ENCODE measurements at regions not wholly inside any gene's neighbourhood (a gene's known extent, or its start where the extent isn't known, plus 50 kb on each side); places are given as distances from the start of the nearest gene placed in this dataset.

- H2AFZ ChIP-seq (ENCODE audit: insufficient read depth, low read depth, low read length, poor library complexity, severe bottlenecking): no peak overlapping the region
- intact Hi-C loops (cut with micrococcal nuclease): no loop called here
- Mint-ChIP-seq H3K4me3 (no peak overlapping the region), H3K4me1 (no peaks in the 10 kb centered on the region), H3K27ac (no peak overlapping the region), H3K27me3 (ENCODE audit: low read depth in 3 of 3) (no peaks in the 10 kb centered on the region), H3K9me3 (peaks cover 0 to 6% (median 2%) of the 10 kb centered on the region in 7 donors), H3K36me3 (no peaks in the 10 kb centered on the region)
- DNase-seq: no peak
- TF ChIP-seq CTCF (IDR thresholded peaks at IDR 0.05): no peak
- no peak overlapping the region for H3K9ac ChIP-seq (ENCODE audit: insufficient read depth, low read length, poor library complexity, severe bottlenecking)
- H3K9me3 ChIP-seq (replicated peaks in 1 of 2; ENCODE audit: control insufficient read depth in 1 of 2, insufficient read depth in 1 of 2, low read length in 2 of 2): no peaks in the 10 kb centered on the region
- H3K27ac ChIP-seq (ENCODE audit: low read depth in 1 of 2, low read length in 2 of 2): no peak overlapping the region
- no peaks in the 10 kb centered on the region for H3K27me3 ChIP-seq (ENCODE audit: control insufficient read depth in 2 of 2, insufficient read depth in 2 of 2, low read length in 2 of 2)
- no peaks in the 10 kb centered on the region for H3K4me1 ChIP-seq (ENCODE audit: control insufficient read depth in 1 of 2, insufficient read depth in 2 of 2, low read length in 2 of 2)
- H3K36me3 ChIP-seq (replicated peaks in 1 of 2; ENCODE audit: control insufficient read depth in 1 of 2, insufficient read depth in 2 of 2, low read length in 2 of 2): no peaks in the 10 kb centered on the region
- no peak overlapping the region for H3K4me3 ChIP-seq (replicated peaks in 1 of 3; ENCODE audit: low read depth in 2 of 3, low read length in 3 of 3)
- H3K4me2 ChIP-seq (replicated peaks; ENCODE audit: extremely low read depth, low read length, poor library complexity, severe bottlenecking): no peak overlapping the region
- no peaks in the 10 kb centered on the region for H4K20me1 ChIP-seq (ENCODE audit: insufficient read depth, low read length)
- no CpG with 5 or more reads among the region's 1 CpG for WGBS (ENCODE audit: insufficient coverage)
- H3K79me2 ChIP-seq (ENCODE audit: insufficient read depth, low read length): no peaks in the 10 kb centered on the region
Observed at GRCh38 chr2:187878112-187878511, 323.9 kb upstream of the TFPI start.

GRCh38 chr2:187879491-187879890 lies 325.3 kb upstream of the TFPI start:
- TF ChIP-seq CTCF (IDR thresholded peaks at IDR 0.05): no peak
- H3K4me2 ChIP-seq (replicated peaks; ENCODE audit: extremely low read depth, low read length, poor library complexity, severe bottlenecking): no peak overlapping the region
- DNase-seq: no peak
- Mint-ChIP-seq H3K27me3 (ENCODE audit: low read depth in 3 of 3) (no peaks in the 10 kb centered on the region), H3K9me3 (peaks cover 0 to 6% (median 2%) of the 10 kb centered on the region in 7 donors), H3K27ac (no peak overlapping the region), H3K4me3 (no peak overlapping the region), H3K36me3 (no peaks in the 10 kb centered on the region), H3K4me1 (no peaks in the 10 kb centered on the region)
- no peak overlapping the region for H3K4me3 ChIP-seq (replicated peaks in 1 of 3; ENCODE audit: low read depth in 2 of 3, low read length in 3 of 3)
- no peaks in the 10 kb centered on the region for H3K36me3 ChIP-seq (replicated peaks in 1 of 2; ENCODE audit: control insufficient read depth in 1 of 2, insufficient read depth in 2 of 2, low read length in 2 of 2)
- H3K27me3 ChIP-seq (ENCODE audit: control insufficient read depth in 2 of 2, insufficient read depth in 2 of 2, low read length in 2 of 2): no peaks in the 10 kb centered on the region
- no peaks in the 10 kb centered on the region for H3K9me3 ChIP-seq (replicated peaks in 1 of 2; ENCODE audit: control insufficient read depth in 1 of 2, insufficient read depth in 1 of 2, low read length in 2 of 2)
- no peaks in the 10 kb centered on the region for H4K20me1 ChIP-seq (ENCODE audit: insufficient read depth, low read length)
- no CpG with 5 or more reads among the region's 7 CpGs for WGBS (ENCODE audit: insufficient coverage)
- intact Hi-C loops (cut with micrococcal nuclease): no loop called here
- no peaks in the 10 kb centered on the region for H3K79me2 ChIP-seq (ENCODE audit: insufficient read depth, low read length)
- no peak overlapping the region for H3K27ac ChIP-seq (ENCODE audit: low read depth in 1 of 2, low read length in 2 of 2)
- no peak overlapping the region for H3K9ac ChIP-seq (ENCODE audit: insufficient read depth, low read length, poor library complexity, severe bottlenecking)
- no peaks in the 10 kb centered on the region for H3K4me1 ChIP-seq (ENCODE audit: control insufficient read depth in 1 of 2, insufficient read depth in 2 of 2, low read length in 2 of 2)
- H2AFZ ChIP-seq (ENCODE audit: insufficient read depth, low read depth, low read length, poor library complexity, severe bottlenecking): no peak overlapping the region

Measured in CD14-positive monocyte (primary cell).